Mucosa of stomach (tissue), 1 donor: ENCODE measurements at regions not wholly inside any gene's neighbourhood (a gene's known extent, or its start where the extent isn't known, plus 50 kb on each side); places are given as distances from the start of the nearest gene placed in this dataset.

Experiments
- H3K27me3 ChIP-seq: one replicate; pipeline ENCODE4 v1.7.0; 2013; ENCODE audit warnings: mild to moderate bottlenecking, low read length; ENCODE audit not compliant: control insufficient read depth, insufficient read depth
- H3K36me3 ChIP-seq: one replicate; pipeline ENCODE4 v1.7.0; 2013; ENCODE audit warnings: low read length; ENCODE audit not compliant: control insufficient read depth, insufficient read depth
- H3K4me1 ChIP-seq: one replicate; pipeline ENCODE4 v1.7.0; 2013; ENCODE audit warnings: mild to moderate bottlenecking, low read length; ENCODE audit not compliant: control insufficient read depth, insufficient read depth
- H3K4me3 ChIP-seq: one replicate; pipeline ENCODE4 v1.7.0; 2013; ENCODE audit warnings: low read length
- H3K9ac ChIP-seq: one replicate; pipeline ENCODE4 v1.7.0; 2013; ENCODE audit warnings: mild to moderate bottlenecking, low read length, moderate library complexity
- H3K9me3 ChIP-seq: one replicate; pipeline ENCODE4 v1.7.0; 2013; ENCODE audit warnings: mild to moderate bottlenecking, low read length, moderate library complexity; ENCODE audit not compliant: control insufficient read depth
- donor health status: Pancreatic carcinoma.

DNA sequence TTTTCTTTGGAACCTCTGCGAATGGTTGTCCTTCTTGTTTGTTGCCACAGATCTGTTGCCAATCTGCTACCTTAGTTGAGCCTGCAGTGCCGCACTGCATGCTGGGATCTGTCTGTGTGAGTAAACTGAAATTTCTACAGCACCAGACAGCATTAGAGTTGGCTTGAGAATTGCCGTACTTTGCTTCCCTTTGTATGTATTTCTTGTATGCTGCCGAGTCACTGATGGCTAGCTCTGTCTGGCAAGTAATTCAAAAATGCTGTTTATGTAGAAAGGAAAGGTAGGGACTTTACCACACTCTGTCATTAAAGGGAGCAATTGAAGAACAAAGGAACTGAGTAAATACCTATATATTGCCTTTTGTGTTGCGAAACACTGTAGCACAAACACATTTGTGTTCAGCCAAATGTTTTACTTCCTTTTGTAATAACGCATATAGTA lies 857.4 kb downstream of the USP25 start:
- Histone ChIP-seq H3K4me3 (no peak overlapping the region), H3K4me1 (no peaks in the 10 kb centered on the region), H3K9ac (peak overlapping the region; percentile 1), H3K27me3 (no peaks in the 10 kb centered on the region), H3K9me3 (no peaks in the 10 kb centered on the region), H3K36me3 (no peaks in the 10 kb centered on the region)

- peak overlapping the region; percentile 1 for H3K9ac ChIP-seq
- no peaks in the 10 kb centered on the region for H3K36me3 ChIP-seq
- H3K4me3 ChIP-seq = peak overlapping the region; percentile 45
Measured at GRCh38 chr21:16587681-16588375, 858.0 kb downstream of the USP25 start.

GRCh38 chr21:16588433-16588860 lies 858.7 kb downstream of the USP25 start:
- Histone ChIP-seq H3K27me3 (no peaks in the 10 kb centered on the region), H3K4me1 (no peaks in the 10 kb centered on the region), H3K9me3 (no peaks in the 10 kb centered on the region), H3K36me3 (no peaks in the 10 kb centered on the region), H3K4me3 (peak overlapping the region; percentile 45), H3K9ac (peak overlapping the region; percentile 1)

More at GRCh38 chr21:16587681-16588375, 858.0 kb downstream of the USP25 start:
- Histone ChIP-seq H3K27me3 (no peaks in the 10 kb centered on the region), H3K4me1 (no peaks in the 10 kb centered on the region), H3K9me3 (no peaks in the 10 kb centered on the region)

DNA sequence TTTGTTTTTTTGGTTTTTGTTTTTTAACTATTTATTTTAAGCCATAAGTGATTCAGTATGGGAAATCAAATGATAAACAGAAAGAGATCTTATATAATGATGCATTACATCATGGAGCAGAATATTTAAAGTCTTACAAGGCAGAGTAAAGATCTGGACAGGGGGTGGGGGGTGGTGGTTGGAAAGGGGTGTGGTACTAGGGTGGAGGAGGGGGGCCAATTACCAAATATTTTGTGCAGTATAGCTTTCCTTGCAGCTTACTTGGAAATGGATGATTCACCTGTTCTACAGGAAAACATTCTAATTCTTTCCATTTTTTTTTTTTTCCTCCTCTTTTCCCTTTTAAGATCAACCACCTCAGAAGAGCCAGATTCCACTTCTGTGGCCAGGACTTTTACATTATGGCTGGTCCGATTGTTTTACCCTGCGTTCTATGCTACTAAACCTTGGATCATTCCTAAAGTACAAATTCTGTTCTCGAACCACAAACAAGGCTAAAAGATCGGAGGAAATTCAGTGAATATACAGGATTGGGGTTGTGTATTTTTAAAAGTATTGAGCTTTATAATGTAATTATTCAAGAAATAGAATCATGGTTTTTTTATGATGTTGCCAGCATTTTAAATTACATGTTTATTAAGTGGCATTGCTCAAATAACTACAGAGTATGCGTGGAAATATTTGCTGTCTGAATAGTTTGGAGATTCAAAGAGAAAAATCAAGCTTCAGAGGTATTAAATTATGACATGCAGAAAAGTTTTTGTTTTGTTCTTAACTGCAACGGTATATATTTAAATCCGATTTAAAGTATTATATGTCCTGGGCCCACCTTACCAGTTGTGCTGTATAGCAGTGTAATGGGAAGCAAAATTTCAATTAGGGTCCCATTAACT lies 859.5 kb downstream of the USP25 start:
- Histone ChIP-seq H3K27me3 (no peaks in the 10 kb centered on the region), H3K9me3 (no peaks in the 10 kb centered on the region), H3K36me3 (no peaks in the 10 kb centered on the region), H3K9ac (no peak overlapping the region), H3K4me1 (no peaks in the 10 kb centered on the region), H3K4me3 (no peak overlapping the region)

GRCh38 chr21:16590186-16590585 lies 860.4 kb downstream of the USP25 start:
- no peaks in the 10 kb centered on the region for H3K9me3 ChIP-seq
- no peak overlapping the region for H3K4me3 ChIP-seq
- no peak overlapping the region for H3K9ac ChIP-seq
- H3K4me1 ChIP-seq = no peaks in the 10 kb centered on the region
- no peaks in the 10 kb centered on the region for H3K27me3 ChIP-seq
- no peaks in the 10 kb centered on the region for H3K36me3 ChIP-seq

GRCh38 chr21:16590641-16591292 lies 861.0 kb downstream of the USP25 start:
- Histone ChIP-seq H3K27me3 (no peaks in the 10 kb centered on the region), H3K9ac (no peak overlapping the region), H3K9me3 (no peaks in the 10 kb centered on the region), H3K4me3 (no peak overlapping the region), H3K36me3 (no peaks in the 10 kb centered on the region), H3K4me1 (no peaks in the 10 kb centered on the region)

DNA sequence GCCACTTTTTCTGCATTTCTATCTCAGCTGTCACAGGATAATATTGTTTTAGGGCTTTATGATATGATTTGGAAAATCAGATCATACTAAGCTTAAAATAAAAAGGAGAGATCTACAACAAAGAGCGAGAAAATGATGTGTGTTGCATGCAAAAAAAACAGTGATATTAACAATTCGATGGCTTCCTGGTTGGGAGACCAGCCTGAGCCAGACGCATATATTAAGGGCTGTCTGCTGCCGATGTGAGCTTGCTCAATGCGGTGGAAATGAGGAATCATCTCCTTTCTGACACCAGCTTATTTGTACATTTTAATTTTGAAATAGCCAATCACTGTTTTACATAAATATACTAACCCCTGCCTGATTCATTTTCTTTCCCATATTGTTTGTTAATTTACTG lies 862.6 kb downstream of the USP25 start:
- Histone ChIP-seq H3K27me3 (no peaks in the 10 kb centered on the region), H3K36me3 (no peaks in the 10 kb centered on the region), H3K9me3 (no peaks in the 10 kb centered on the region), H3K4me1 (no peaks in the 10 kb centered on the region), H3K4me3 (no peak overlapping the region), H3K9ac (no peak overlapping the region)

DNA sequence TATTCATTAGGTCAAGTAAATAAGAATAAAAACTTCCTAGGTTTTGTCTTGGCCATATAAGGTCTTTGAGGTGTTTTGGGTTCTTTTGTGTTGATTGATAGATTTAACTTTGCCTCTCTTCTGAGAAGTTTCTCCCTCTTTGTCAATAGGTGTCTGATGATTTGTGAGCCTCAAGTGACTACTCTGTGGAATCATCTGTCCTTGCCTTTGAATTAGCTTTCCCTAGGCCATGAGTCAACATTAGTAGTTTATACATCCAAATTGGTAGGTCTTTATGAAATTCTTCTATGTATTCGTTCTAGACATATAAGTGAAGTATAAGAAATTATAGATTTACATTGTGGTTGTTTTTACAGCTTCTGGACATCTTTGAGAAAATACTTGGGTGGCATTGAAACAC lies 864.4 kb downstream of the USP25 start:
- no peaks in the 10 kb centered on the region for H3K36me3 ChIP-seq
- no peaks in the 10 kb centered on the region for H3K27me3 ChIP-seq
- H3K4me1 ChIP-seq = no peaks in the 10 kb centered on the region
- H3K9me3 ChIP-seq = no peaks in the 10 kb centered on the region
- H3K4me3 ChIP-seq = no peak overlapping the region
- no peak overlapping the region for H3K9ac ChIP-seq

- H3K9me3 ChIP-seq = no peaks in the 10 kb centered on the region
- H3K4me1 ChIP-seq = no peaks in the 10 kb centered on the region
- H3K36me3 ChIP-seq = no peaks in the 10 kb centered on the region
- no peak overlapping the region for H3K4me3 ChIP-seq
- H3K27me3 ChIP-seq = no peaks in the 10 kb centered on the region
- H3K9ac ChIP-seq = no peak overlapping the region
Measured at GRCh38 chr21:16596369-16596768, 866.6 kb downstream of the USP25 start.

GRCh38 chr21:16597753-16598152 lies 868.0 kb downstream of the USP25 start:
- Histone ChIP-seq H3K27me3 (no peaks in the 10 kb centered on the region), H3K36me3 (no peaks in the 10 kb centered on the region), H3K4me1 (no peaks in the 10 kb centered on the region), H3K4me3 (no peak overlapping the region), H3K9ac (no peak overlapping the region), H3K9me3 (no peaks in the 10 kb centered on the region)

GRCh38 chr21:16605597-16605996 lies 875.8 kb downstream of the USP25 start:
- Histone ChIP-seq H3K9ac (no peak overlapping the region), H3K4me3 (no peak overlapping the region)

GRCh38 chr21:16606271-16606670 lies 876.5 kb downstream of the USP25 start:
- no peaks in the 10 kb centered on the region for H3K27me3 ChIP-seq
- H3K9me3 ChIP-seq = no peaks in the 10 kb centered on the region
- no peak overlapping the region for H3K4me3 ChIP-seq
- no peak overlapping the region for H3K9ac ChIP-seq
- H3K4me1 ChIP-seq = no peaks in the 10 kb centered on the region
- H3K36me3 ChIP-seq = no peaks in the 10 kb centered on the region

More at GRCh38 chr21:16605597-16605996, 875.8 kb downstream of the USP25 start:
- no peaks in the 10 kb centered on the region for H3K27me3 ChIP-seq
- H3K36me3 ChIP-seq = no peaks in the 10 kb centered on the region
- no peaks in the 10 kb centered on the region for H3K4me1 ChIP-seq
- no peaks in the 10 kb centered on the region for H3K9me3 ChIP-seq
